ENCODE measurements at regions not wholly inside any gene's neighbourhood (a gene's known extent, or its start where the extent isn't known, plus 50 kb on each side); places are given as distances from the start of the nearest gene placed in this dataset.

DNA sequence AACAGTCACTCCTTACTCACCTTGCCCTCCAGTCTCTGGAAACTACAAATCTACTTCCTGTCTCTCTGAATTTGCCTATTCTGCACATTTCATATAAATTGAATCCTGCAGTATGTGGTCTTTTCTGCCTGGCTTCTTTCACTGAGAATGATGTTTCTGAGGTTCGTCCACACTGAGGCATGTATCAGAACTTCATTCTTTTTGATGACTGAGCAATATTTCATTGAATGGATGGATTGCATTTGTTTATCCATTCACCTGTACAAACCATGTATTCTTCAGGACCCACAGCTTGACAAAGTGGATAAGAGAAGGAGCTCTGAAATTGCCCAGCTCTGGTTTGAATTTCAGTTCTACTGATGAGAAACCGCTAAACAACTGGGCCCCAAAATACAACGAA is 118.9 kb upstream of the ARRDC4 start:
- TF ChIP-seq, protein P1, sequence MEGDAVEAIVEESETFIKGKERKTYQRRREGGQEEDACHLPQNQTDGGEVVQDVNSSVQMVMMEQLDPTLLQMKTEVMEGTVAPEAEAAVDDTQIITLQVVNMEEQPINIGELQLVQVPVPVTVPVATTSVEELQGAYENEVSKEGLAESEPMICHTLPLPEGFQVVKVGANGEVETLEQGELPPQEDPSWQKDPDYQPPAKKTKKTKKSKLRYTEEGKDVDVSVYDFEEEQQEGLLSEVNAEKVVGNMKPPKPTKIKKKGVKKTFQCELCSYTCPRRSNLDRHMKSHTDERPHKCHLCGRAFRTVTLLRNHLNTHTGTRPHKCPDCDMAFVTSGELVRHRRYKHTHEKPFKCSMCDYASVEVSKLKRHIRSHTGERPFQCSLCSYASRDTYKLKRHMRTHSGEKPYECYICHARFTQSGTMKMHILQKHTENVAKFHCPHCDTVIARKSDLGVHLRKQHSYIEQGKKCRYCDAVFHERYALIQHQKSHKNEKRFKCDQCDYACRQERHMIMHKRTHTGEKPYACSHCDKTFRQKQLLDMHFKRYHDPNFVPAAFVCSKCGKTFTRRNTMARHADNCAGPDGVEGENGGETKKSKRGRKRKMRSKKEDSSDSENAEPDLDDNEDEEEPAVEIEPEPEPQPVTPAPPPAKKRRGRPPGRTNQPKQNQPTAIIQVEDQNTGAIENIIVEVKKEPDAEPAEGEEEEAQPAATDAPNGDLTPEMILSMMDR (IDR thresholded peaks at IDR 0.05; ENCODE audit: poor library complexity): no peak
- TF ChIP-seq EZH2 (IDR thresholded peaks at IDR 0.05; ENCODE audit: borderline replicate concordance) (no peak), EZH2phosphoT487 (IDR thresholded peaks at IDR 0.05; ENCODE audit: low read depth, severe bottlenecking, unreplicated experiment) (no peak)
